ENCODE measurements at regions not wholly inside any gene's neighbourhood (a gene's known extent, or its start where the extent isn't known, plus 50 kb on each side); places are given as distances from the start of the nearest gene placed in this dataset.

DNA sequence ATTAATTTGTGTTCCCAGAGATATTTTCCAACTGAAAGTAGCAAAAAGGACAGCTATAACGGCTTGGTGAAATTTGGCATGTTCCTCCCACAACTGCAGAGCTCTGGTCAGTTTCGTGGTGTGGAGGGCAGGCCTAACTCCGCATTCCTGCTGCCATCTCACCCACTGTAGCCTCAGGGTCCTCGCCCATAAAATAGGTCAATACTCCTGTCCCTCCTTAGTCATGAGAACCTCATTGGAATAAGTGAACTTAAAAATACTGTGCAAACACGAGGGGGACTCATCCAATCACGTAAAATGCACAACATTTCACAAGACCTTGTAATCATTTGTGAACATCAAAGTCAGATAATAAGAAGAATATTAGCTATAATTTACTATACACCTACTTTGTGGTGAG lies 143.5 kb upstream of the NCKAP5 start:
- TF ChIP-seq MYC (IDR thresholded peaks at IDR 0.05; ENCODE audit: low read depth, low read length): no peak
- TF ChIP-seq POLR2A (IDR thresholded peaks at IDR 0.05; ENCODE audit: extremely low read depth, insufficient read length): no peak
- TF ChIP-seq MAX (IDR thresholded peaks at IDR 0.05; ENCODE audit: low read depth, low read length): no peak
- no peak for TF ChIP-seq CTCF (IDR thresholded peaks at IDR 0.05; ENCODE audit: low read depth, low read length)
- H3K4me3 ChIP-seq (ENCODE audit: low read depth, low read length): no peak overlapping the region
- no peak for DNase-seq (ENCODE audit: low read depth)

- no peak overlapping the region for H3K4me3 ChIP-seq (ENCODE audit: low read depth, low read length)
- TF ChIP-seq POLR2A (IDR thresholded peaks at IDR 0.05; ENCODE audit: extremely low read depth, insufficient read length) (no peak), CTCF (IDR thresholded peaks at IDR 0.05; ENCODE audit: low read depth, low read length) (no peak), MAX (IDR thresholded peaks at IDR 0.05; ENCODE audit: low read depth, low read length) (no peak), MYC (IDR thresholded peaks at IDR 0.05; ENCODE audit: low read depth, low read length) (no peak)
- DNase-seq (ENCODE audit: low read depth): no peak
These were observed 144.1 kb upstream of the NCKAP5 start for GRCh38 chr2:133712369-133712768.

DNA sequence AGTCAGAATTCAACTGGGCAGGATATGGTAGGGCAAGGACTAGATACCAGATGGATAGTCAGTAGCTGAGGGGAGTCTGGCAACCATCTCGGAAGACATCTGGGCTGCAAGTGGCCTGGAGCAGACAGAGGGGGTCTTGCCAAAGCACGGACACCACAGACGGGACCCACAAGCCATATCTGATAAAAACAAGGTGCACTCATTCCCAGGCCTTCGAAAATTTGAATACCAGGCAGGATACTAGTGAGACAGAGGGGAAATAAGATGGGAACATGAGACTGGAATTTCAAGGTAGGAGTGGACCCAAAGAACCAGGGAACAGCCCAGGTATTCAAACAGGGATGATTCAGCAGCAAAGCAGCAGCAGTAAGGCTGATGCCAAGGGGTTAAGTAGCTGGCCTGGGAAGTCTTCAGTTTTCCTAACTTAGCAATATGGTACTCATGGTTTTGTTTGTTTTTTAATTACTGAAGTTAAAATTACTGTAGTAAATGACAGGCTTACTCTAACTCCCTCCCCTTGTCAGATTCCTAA lies 144.9 kb upstream of the NCKAP5 start:
- TF ChIP-seq POLR2A (IDR thresholded peaks at IDR 0.05; ENCODE audit: extremely low read depth, insufficient read length) (no peak), MAX (IDR thresholded peaks at IDR 0.05; ENCODE audit: low read depth, low read length) (no peak), MYC (IDR thresholded peaks at IDR 0.05; ENCODE audit: low read depth, low read length) (no peak), CTCF (IDR thresholded peaks at IDR 0.05; ENCODE audit: low read depth, low read length) (no peak)
- no peak for DNase-seq (ENCODE audit: low read depth)
- no peak overlapping the region for H3K4me3 ChIP-seq (ENCODE audit: low read depth, low read length)

DNA sequence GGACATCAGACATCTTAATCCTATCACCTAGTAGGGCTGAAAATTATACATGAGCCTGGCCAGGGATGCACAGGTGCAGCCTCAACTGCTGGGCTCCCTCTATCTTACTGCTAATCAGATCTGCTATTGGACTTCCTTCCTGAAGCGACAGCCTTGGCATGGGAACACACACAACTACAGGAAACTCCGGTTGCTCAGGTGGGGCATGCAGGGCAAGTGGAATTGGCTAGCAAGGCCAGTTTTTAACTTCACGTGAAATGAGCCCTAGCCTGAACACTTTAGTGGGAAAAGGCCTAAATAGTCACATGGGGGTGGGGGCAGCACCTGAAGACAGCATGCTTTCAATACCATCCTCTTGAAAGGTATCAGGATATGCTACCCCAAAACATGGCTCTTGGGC lies 147.9 kb upstream of the NCKAP5 start:
- TF ChIP-seq MYC (IDR thresholded peaks at IDR 0.05; ENCODE audit: low read depth, low read length) (no peak), CTCF (IDR thresholded peaks at IDR 0.05; ENCODE audit: low read depth, low read length) (no peak), POLR2A (IDR thresholded peaks at IDR 0.05; ENCODE audit: extremely low read depth, insufficient read length) (no peak), MAX (IDR thresholded peaks at IDR 0.05; ENCODE audit: low read depth, low read length) (no peak)
- H3K4me3 ChIP-seq (ENCODE audit: low read depth, low read length): no peak overlapping the region
- DNase-seq (ENCODE audit: low read depth): no peak

- TF ChIP-seq POLR2A (IDR thresholded peaks at IDR 0.05; ENCODE audit: extremely low read depth, insufficient read length) (no peak), MYC (IDR thresholded peaks at IDR 0.05; ENCODE audit: low read depth, low read length) (no peak), CTCF (IDR thresholded peaks at IDR 0.05; ENCODE audit: low read depth, low read length) (no peak), MAX (IDR thresholded peaks at IDR 0.05; ENCODE audit: low read depth, low read length) (no peak)
- DNase-seq (ENCODE audit: low read depth): no peak
- H3K4me3 ChIP-seq (ENCODE audit: low read depth, low read length): no peak overlapping the region
These were observed 149.2 kb upstream of the NCKAP5 start for GRCh38 chr2:133717497-133717896.

Measured in NB4 (cell line).